ENCODE measurements at regions not wholly inside any gene's neighbourhood (a gene's known extent, or its start where the extent isn't known, plus 50 kb on each side); places are given as distances from the start of the nearest gene placed in this dataset.

DNA sequence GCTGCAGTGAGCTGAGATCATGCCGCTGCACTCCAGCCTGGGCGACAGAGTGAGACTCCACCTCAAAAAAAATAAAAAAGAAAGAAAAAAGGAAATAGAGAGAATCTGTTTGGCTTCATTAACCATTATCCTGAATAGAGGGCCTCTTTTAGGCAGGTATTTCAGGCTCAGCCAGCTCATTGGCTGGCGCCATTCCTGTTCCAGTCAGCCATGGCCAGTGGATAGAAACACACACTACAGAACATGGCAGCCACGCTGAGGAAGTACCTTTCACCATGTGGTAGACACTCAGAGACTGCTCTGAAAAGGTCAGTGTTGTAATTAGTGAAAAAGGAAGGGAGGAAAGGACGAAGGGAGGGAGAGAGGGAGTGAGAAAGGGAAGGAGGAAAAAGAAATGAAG lies 340.0 kb upstream of the ACTBL2 start:
- TF ChIP-seq EZH2phosphoT487 (IDR thresholded peaks at IDR 0.05) (no peak), EZH2 (IDR thresholded peaks at IDR 0.05) (no peak)
- TF ChIP-seq, protein P1, sequence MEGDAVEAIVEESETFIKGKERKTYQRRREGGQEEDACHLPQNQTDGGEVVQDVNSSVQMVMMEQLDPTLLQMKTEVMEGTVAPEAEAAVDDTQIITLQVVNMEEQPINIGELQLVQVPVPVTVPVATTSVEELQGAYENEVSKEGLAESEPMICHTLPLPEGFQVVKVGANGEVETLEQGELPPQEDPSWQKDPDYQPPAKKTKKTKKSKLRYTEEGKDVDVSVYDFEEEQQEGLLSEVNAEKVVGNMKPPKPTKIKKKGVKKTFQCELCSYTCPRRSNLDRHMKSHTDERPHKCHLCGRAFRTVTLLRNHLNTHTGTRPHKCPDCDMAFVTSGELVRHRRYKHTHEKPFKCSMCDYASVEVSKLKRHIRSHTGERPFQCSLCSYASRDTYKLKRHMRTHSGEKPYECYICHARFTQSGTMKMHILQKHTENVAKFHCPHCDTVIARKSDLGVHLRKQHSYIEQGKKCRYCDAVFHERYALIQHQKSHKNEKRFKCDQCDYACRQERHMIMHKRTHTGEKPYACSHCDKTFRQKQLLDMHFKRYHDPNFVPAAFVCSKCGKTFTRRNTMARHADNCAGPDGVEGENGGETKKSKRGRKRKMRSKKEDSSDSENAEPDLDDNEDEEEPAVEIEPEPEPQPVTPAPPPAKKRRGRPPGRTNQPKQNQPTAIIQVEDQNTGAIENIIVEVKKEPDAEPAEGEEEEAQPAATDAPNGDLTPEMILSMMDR (IDR thresholded peaks at IDR 0.05), result no peak

DNA sequence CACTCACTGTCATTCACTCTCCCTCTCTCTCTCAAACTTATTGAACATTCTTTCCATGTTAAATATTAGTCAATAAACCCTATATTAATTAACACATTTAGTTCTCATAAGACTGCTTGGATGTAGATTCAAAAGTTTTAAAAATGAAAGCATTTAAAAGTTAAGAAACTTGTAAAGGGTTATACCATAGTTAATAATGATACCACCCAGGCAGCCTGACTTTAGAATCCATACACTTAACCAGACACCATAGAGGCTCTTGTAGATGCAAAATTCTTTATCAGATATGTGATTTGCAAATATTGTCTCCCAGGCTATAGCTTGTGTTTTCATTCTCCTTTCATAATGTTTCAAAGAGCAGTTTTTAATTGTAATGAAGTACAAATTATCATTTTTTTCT lies 335.8 kb upstream of the ACTBL2 start:
- Histone ChIP-seq H3K9me3 (ENCODE audit: low read depth) (no peaks in the 10 kb centered on the region), H3K4me1 (no peaks in the 10 kb centered on the region), H3K4me2 (no peak overlapping the region), H4K20me1 (ENCODE audit: low read depth) (no peaks in the 10 kb centered on the region), H3K79me2 (ENCODE audit: low read depth) (no peaks in the 10 kb centered on the region), H3K4me3 (no peak overlapping the region), H3K27me3 (no peaks in the 10 kb centered on the region), H2AFZ (replicated peaks) (no peak overlapping the region), H3F3A (ENCODE audit: low read depth) (no peaks in the 10 kb centered on the region), H3K36me3 (no peaks in the 10 kb centered on the region), H3K27ac (no peak overlapping the region), H3K9ac (no peak overlapping the region)
- H3K9me3 Mint-ChIP-seq, result peaks cover 12% of the 10 kb centered on the region
- H3K36me3 Mint-ChIP-seq, result no peaks in the 10 kb centered on the region
- no peak overlapping the region for H3K27ac Mint-ChIP-seq
- peaks cover 7% of the 10 kb centered on the region for H3K4me1 Mint-ChIP-seq
- DNase-seq (ENCODE audit: low spot score), result no peak
- peaks cover 2% of the 10 kb centered on the region for H3K27me3 Mint-ChIP-seq (ENCODE audit: insufficient read depth, low read depth)
- H3K4me3 Mint-ChIP-seq, result no peak overlapping the region
- TF ChIP-seq EZH2phosphoT487 (IDR thresholded peaks at IDR 0.05), result no peak
- TF ChIP-seq, protein P1 (IDR thresholded peaks at IDR 0.05), result no peak
- no peak for TF ChIP-seq EZH2 (IDR thresholded peaks at IDR 0.05)

More for the DNA sequence above, 340.0 kb upstream of the ACTBL2 start:
- Histone ChIP-seq H3K9ac (no peak overlapping the region), H3K79me2 (ENCODE audit: low read depth) (no peaks in the 10 kb centered on the region), H3K27me3 (no peaks in the 10 kb centered on the region), H4K20me1 (ENCODE audit: low read depth) (no peaks in the 10 kb centered on the region), H3K4me3 (no peak overlapping the region), H3K36me3 (no peaks in the 10 kb centered on the region), H3F3A (ENCODE audit: low read depth) (no peaks in the 10 kb centered on the region), H3K4me1 (peaks cover 11% of the 10 kb centered on the region), H2AFZ (replicated peaks) (no peak overlapping the region), H3K27ac (no peak overlapping the region), H3K4me2 (no peak overlapping the region), H3K9me3 (ENCODE audit: low read depth) (no peaks in the 10 kb centered on the region)
- Mint-ChIP-seq H3K4me1 (peaks cover 12% of the 10 kb centered on the region), H3K36me3 (no peaks in the 10 kb centered on the region), H3K4me3 (no peak overlapping the region), H3K9me3 (peaks cover 12% of the 10 kb centered on the region), H3K27ac (no peak overlapping the region), H3K27me3 (ENCODE audit: insufficient read depth, low read depth) (peaks cover 2% of the 10 kb centered on the region)
- DNase-seq (ENCODE audit: low spot score), result no peak

DNA sequence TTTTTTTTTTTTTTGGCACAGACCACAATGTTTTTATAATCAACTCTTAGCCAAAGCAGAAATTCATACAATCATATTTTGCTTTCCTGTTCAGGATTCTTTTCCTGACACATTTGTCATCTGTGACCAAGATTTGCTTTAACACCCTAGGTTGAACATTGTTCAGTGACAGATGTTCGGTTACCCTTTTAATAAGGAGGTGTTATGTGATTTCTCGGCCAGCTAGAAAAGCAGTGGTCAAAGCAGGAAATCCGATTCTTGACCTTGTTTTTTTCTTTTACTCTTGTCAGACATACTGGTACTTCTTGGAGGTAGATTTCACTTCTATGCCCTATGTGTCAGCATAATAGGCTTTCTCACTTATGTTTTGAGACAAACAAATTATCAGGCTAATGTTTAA lies 335.3 kb upstream of the ACTBL2 start:
- Mint-ChIP-seq H3K27me3 (ENCODE audit: insufficient read depth, low read depth) (peaks cover 2% of the 10 kb centered on the region), H3K9me3 (peaks cover 12% of the 10 kb centered on the region), H3K27ac (no peak overlapping the region), H3K4me1 (peaks cover 7% of the 10 kb centered on the region), H3K4me3 (no peak overlapping the region), H3K36me3 (no peaks in the 10 kb centered on the region)
- TF ChIP-seq, protein P1 (IDR thresholded peaks at IDR 0.05), result no peak
- no peak for TF ChIP-seq EZH2phosphoT487 (IDR thresholded peaks at IDR 0.05)
- TF ChIP-seq EZH2 (IDR thresholded peaks at IDR 0.05), result no peak
- H3K79me2 ChIP-seq (ENCODE audit: low read depth), result no peaks in the 10 kb centered on the region
- no peak for DNase-seq (ENCODE audit: low spot score)
- H3K4me3 ChIP-seq, result no peak overlapping the region
- no peaks in the 10 kb centered on the region for H3K27me3 ChIP-seq
- H3F3A ChIP-seq (ENCODE audit: low read depth), result no peaks in the 10 kb centered on the region
- H4K20me1 ChIP-seq (ENCODE audit: low read depth), result no peaks in the 10 kb centered on the region
- H2AFZ ChIP-seq (replicated peaks), result no peak overlapping the region
- no peak overlapping the region for H3K27ac ChIP-seq
- H3K9me3 ChIP-seq (ENCODE audit: low read depth), result no peaks in the 10 kb centered on the region
- H3K36me3 ChIP-seq, result no peaks in the 10 kb centered on the region
- no peaks in the 10 kb centered on the region for H3K4me1 ChIP-seq
- H3K9ac ChIP-seq, result no peak overlapping the region
- H3K4me2 ChIP-seq, result no peak overlapping the region
